Panc1 (cell line): ENCODE measurements at regions not wholly inside any gene's neighbourhood (a gene's known extent, or its start where the extent isn't known, plus 50 kb on each side); places are given as distances from the start of the nearest gene placed in this dataset.

Source experiments
- ATAC-seq: fragments of 200-7000 bp; cut with Tn5 transposase; 2 replicates; pipeline ENCODE4 v1.9.1; 2020; ENCODE audit warnings: mild to moderate bottlenecking, moderate library complexity
- BruUV-seq: library from RNA; stranded (reverse); fragments of 400-500 nt; replicated peaks from 2 replicates; lab custom pipeline; 2021; lab: Mats Ljungman, UMichigan
- CTCF ChIA-PET: fragments of 300-600 bp; sonication (Branson Sonifier 250); formaldehyde crosslinking; loops from one replicate; lab custom pipeline; 2022; ENCODE audit warnings: antibody characterized with exemption; lab: Charles Lee
- POLR2A ChIA-PET: fragments of 300-600 bp; sonication (Branson Sonifier 250); formaldehyde crosslinking; loops from one replicate; lab custom pipeline; 2022; ENCODE audit warnings: antibody characterized with exemption; lab: Charles Lee
- DNase-seq: peaks from one replicate; pipeline ENCODE4 v3.0.0-alpha.2; 2010; ENCODE audit warnings: low read depth, low spot score
- H3K27ac ChIP-seq: 2 replicates; pipeline ENCODE4 v1.5.1; 2011; ENCODE audit warnings: mild to moderate bottlenecking, low read length, inconsistent platforms
- H3K27me3 ChIP-seq: fragments of 200-500 bp; sonication (Bioruptor generic); 2 replicates; pipeline ENCODE4 v1.6.0; 2014; ENCODE audit warnings: low read length, inconsistent platforms; ENCODE audit not compliant: control insufficient read depth, insufficient read depth
- H3K36me3 ChIP-seq: fragments of 200-500 bp; sonication (Bioruptor generic); 2 replicates; pipeline ENCODE4 v1.5.1; 2014; ENCODE audit warnings: inconsistent platforms, mild to moderate bottlenecking, low read length, moderate library complexity; ENCODE audit not compliant: control insufficient read depth, insufficient read depth
- H3K4me1 ChIP-seq: 2 replicates; pipeline ENCODE4 v1.5.1; 2011; ENCODE audit warnings: inconsistent platforms, mild to moderate bottlenecking, low read length, moderate library complexity; ENCODE audit not compliant: control insufficient read depth, insufficient read depth
- H3K4me3 ChIP-seq, 2 experiments: 2 replicates each; pipeline ENCODE4 v1.5.1; 2011 to 2012; ENCODE audit warnings: low read depth in 2 of 2, low read length in 2 of 2, mild to moderate bottlenecking in 2 of 2, inconsistent platforms in 1 of 2, moderate library complexity in 1 of 2
- H3K9me3 ChIP-seq: fragments of 200-500 bp; sonication (Bioruptor generic); 2 replicates; pipeline ENCODE4 v1.5.1; 2014; ENCODE audit warnings: low read depth, mild to moderate bottlenecking, inconsistent platforms, low read length, moderate library complexity; ENCODE audit not compliant: control insufficient read depth, insufficient read depth
- POLR2AphosphoS5 ChIP-seq: IDR thresholded peaks from 2 replicates; pipeline ENCODE4 v1.6.1; 2012; ENCODE audit warnings: mild to moderate bottlenecking, low read depth, low read length, moderate library complexity
- REST ChIP-seq, 2 experiments: IDR thresholded peaks; 2 replicates each; pipeline ENCODE4 v1.6.1; 2011 to 2012; ENCODE audit warnings: low read depth in 2 of 2, control low read depth in 1 of 2, low read length in 1 of 2, mild to moderate bottlenecking in 1 of 2, moderate library complexity in 1 of 2; ENCODE audit not compliant: insufficient read depth in 1 of 2
- SIN3A ChIP-seq: IDR thresholded peaks from 2 replicates; pipeline ENCODE4 v1.6.1; 2012; ENCODE audit warnings: low read depth, mild to moderate bottlenecking, low read length, moderate library complexity, borderline replicate concordance; ENCODE audit not compliant: insufficient read depth
- TCF7L2 ChIP-seq: IDR thresholded peaks from 2 replicates; pipeline ENCODE4 v1.6.1; 2011; ENCODE audit warnings: mild to moderate bottlenecking, low read depth, low read length, inconsistent platforms
- in situ Hi-C: cut with HindIII; loops from 2 replicates; pipeline ENCODE4 v1.10.0; 2016; ENCODE audit warnings: low sequenced_read_pairs, low pct_unique_long_range_greater_than_20kb
- intact Hi-C: fragments of 100-400 bp; cut with micrococcal nuclease; formaldehyde crosslinking; loops from one replicate; pipeline ENCODE4 v1.10.0; 2022; ENCODE audit not compliant: unreplicated experiment
- TF ChIP-seq, protein P1 (sequence below): fragments of 450-650 bp; IDR thresholded peaks from 2 replicates; pipeline ENCODE4 v1.5.1; 2017; ENCODE audit warnings: mild to moderate bottlenecking

GRCh38 chr9:89848060-89849040 lies 243.5 kb downstream of the GADD45G start:
- H3K27me3 ChIP-seq: no peaks in the 10 kb centered on the region
- H3K27ac ChIP-seq: no peak overlapping the region
- no peaks in the 10 kb centered on the region for H3K9me3 ChIP-seq
- no peaks in the 10 kb centered on the region for H3K36me3 ChIP-seq
- no TSS peak for BruUV-seq
- in situ Hi-C loops: no loop called here
- CTCF ChIA-PET: no interaction called here
- TF ChIP-seq, protein P1, sequence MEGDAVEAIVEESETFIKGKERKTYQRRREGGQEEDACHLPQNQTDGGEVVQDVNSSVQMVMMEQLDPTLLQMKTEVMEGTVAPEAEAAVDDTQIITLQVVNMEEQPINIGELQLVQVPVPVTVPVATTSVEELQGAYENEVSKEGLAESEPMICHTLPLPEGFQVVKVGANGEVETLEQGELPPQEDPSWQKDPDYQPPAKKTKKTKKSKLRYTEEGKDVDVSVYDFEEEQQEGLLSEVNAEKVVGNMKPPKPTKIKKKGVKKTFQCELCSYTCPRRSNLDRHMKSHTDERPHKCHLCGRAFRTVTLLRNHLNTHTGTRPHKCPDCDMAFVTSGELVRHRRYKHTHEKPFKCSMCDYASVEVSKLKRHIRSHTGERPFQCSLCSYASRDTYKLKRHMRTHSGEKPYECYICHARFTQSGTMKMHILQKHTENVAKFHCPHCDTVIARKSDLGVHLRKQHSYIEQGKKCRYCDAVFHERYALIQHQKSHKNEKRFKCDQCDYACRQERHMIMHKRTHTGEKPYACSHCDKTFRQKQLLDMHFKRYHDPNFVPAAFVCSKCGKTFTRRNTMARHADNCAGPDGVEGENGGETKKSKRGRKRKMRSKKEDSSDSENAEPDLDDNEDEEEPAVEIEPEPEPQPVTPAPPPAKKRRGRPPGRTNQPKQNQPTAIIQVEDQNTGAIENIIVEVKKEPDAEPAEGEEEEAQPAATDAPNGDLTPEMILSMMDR: no peak
- TF ChIP-seq TCF7L2 (no peak), SIN3A (no peak), POLR2AphosphoS5 (no peak), REST (IDR thresholded peaks at IDR 0.05; ENCODE audit: insufficient read depth in 1 of 2, low read depth in 2 of 2, low read length in 1 of 2) (no peak)
- DNase-seq (no peak), ATAC-seq (no peak)
- no peaks in the 10 kb centered on the region for H3K4me1 ChIP-seq
- no peak overlapping the region for H3K4me3 ChIP-seq
- POLR2A ChIA-PET: no interaction called here
- intact Hi-C loops: no loop called here

DNA sequence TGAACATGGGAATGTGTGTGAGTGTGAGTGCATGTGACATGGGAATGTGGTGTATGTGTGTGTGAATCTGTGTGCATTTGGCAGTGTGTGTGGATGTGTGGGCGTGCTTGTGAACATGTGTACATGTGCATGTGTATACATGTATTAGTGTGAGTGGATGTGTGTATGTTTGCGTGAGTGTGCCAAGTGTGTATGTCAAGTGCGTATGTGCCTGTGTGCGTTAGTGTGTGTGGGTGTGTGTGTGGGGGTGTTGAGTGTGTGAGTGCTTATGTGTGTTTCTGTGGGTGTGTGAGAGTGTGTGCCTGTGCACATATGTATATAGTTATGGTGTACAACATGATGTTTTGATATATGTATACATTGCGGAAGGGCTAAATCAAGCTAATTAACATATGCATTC lies 244.3 kb downstream of the GADD45G start:
- Histone ChIP-seq H3K27me3 (no peaks in the 10 kb centered on the region), H3K9me3 (no peaks in the 10 kb centered on the region), H3K36me3 (no peaks in the 10 kb centered on the region), H3K4me1 (no peaks in the 10 kb centered on the region), H3K27ac (no peak overlapping the region), H3K4me3 (no peak overlapping the region)
- in situ Hi-C loops: no loop called here
- intact Hi-C loops: no loop called here
- CTCF ChIA-PET: no interaction called here
- BruUV-seq: no TSS peak
- no peak for ATAC-seq
- POLR2A ChIA-PET: no interaction called here
- DNase-seq: no peak
- TF ChIP-seq POLR2AphosphoS5 (no peak), SIN3A (no peak), REST (IDR thresholded peaks at IDR 0.05; ENCODE audit: insufficient read depth in 1 of 2, low read depth in 2 of 2, low read length in 1 of 2) (no peak), TCF7L2 (no peak)
- TF ChIP-seq, protein P1: no peak
